ENCODE measurements at regions not wholly inside any gene's neighbourhood (a gene's known extent, or its start where the extent isn't known, plus 50 kb on each side); places are given as distances from the start of the nearest gene placed in this dataset.

- no peak for DNase-seq
Measured at GRCh38 chr15:69530991-69531664, 78.5 kb downstream of the RPLP1 start.

DNA sequence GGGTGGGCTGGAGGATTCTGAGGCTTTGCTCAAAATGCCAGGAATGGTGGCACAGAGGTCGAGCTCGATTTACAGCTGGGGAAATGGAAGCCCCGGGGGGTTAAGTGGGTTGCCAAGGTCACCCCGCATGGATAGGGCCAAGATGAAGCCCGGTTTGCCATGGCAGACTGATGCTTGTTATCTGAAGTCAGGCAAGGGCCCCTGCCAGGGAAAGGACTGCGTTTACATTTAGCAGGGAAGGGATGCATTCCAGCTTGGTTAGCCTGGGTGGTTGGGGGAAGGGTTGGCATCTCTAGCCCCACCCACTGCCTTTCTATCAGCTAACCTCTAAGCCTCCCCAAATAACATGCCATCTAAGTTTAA is 79.0 kb downstream of the RPLP1 start:
- no peak for DNase-seq

- no peak for DNase-seq
Measured at GRCh38 chr15:69532066-69532465, 79.4 kb downstream of the RPLP1 start.

DNA sequence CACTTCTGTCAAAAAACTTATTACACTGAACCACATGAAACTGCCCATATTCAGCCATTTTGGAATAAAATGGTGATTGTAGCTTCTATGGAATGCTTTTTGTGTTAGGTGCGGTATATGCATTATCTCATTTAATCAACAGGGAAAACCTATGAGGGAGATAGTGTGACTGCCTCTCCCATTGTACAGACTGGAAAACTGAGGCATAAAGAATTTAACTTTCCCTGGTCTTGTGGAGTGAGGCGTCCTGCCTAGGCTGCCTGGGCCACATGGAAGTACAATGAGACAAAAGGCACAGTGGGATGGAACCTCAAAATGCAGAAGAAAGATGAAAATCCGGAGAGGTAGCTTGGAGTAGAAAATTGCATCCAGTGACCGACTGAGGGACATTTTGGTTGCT is 80.2 kb downstream of the RPLP1 start:
- no peak for DNase-seq

DNA sequence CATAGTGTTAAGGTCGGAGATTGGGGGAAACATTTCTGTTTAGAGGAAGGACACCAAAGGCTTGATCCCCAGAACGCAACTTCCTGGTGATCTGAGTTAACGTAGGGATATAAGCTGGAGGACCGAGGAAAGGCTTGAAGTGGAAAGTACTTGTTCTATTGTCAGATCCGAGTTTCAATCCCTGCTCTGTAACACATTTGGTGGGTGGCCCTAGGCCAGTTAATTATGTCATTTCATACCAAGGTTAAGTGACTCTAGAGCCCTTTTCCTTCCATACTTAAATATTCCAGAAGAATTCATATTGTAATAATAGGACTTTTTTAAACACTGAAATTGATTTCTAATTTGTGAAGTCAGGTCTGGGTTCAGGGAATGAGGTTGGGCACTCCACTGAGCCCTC is 80.9 kb downstream of the RPLP1 start:
- DNase-seq, result no peak

DNA sequence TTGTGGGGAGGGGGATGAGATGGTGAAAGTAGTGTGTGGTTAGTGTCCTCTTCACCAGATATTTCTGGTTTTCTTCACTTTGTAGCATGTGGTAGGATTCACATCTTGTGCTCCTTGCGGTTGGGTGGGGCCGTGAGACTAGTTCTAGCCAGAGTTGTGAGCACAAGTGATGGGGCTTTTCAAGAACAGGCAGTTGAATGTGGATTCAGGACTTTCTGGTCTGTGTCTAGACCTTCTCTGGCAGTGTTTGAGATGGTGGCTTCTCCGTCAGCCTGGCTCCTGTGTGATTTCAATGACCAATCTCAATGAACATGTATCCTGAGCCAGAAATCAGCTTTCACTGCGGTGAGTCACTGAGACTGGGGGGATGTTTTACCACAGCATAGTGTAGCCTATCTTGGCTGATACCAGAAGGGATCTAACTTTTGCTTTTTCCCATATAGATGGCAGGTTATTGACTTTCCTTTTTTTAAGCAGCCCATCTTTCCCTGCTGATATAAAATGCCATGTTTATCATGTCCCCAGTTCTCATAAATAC is 82.6 kb downstream of the RPLP1 start:
- DNase-seq, result no peak

DNA sequence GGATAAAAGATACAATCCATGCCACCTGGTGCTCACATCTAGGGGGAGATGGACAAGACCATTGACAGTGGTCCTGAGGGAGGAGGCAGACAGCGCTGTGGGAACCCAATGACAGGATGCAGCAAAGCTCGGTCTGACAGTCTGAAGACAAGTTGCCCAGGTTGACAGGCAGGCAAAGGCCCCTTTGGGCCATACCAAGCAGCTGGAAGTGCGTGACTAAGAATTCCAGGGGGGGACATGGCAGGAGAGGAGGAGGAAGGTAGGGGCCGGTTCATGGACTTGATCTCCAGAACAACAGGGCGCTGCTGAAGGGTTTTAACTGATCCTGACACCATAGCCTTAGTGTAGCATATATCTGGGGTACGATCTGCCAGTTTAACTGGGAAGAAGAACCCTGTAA is 83.4 kb downstream of the RPLP1 start:
- DNase-seq, result no peak

DNA sequence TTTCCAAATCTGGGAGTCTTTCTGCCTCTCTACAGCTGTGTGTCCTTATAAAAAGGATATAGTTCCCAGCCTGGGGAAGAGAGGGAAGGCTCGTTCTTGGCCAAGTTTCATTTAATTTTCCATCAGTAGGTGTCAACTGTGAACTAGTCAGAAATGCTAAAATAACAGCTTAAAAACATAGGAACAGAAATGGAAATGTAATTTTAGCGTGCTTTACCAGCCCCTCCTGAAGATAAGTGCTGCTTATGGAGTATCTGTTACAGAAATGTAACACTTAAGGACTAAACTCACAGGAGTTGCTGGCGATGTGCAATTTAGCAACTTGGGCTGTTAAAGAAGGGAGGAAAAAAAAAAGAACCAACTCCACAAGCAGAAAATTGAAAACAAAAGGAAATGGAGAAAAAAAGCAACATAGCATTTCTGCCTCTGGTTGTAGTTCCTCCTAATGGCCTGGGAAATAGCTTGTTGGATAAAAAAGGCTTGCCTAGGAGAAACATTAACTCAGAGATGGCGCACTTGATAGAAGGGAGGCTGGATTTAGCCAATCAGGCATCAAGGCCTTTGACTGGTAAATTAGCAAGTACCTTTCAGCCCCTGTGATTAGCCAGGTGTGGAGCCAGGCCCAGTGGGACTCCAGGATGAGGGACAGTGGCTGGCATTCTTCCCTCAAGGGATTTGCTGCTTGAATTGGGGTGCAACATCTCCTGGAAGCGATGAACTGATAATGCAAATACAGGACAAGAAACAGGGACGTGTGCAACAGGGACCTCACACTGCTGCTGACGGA is 84.3 kb downstream of the RPLP1 start:
- DNase-seq, result no peak

GRCh38 chr15:69537901-69538300 is 85.3 kb downstream of the RPLP1 start:
- no peak for DNase-seq

- no peak for DNase-seq
Measured at GRCh38 chr15:69538379-69538778, 85.8 kb downstream of the RPLP1 start.

GRCh38 chr15:69539345-69539744 is 86.7 kb downstream of the RPLP1 start:
- no peak for DNase-seq

- DNase-seq, result no peak
Measured at GRCh38 chr15:69540622-69541021, 88.0 kb downstream of the RPLP1 start.

GRCh38 chr15:69542028-69542427 is 89.4 kb downstream of the RPLP1 start:
- DNase-seq, result no peak

DNA sequence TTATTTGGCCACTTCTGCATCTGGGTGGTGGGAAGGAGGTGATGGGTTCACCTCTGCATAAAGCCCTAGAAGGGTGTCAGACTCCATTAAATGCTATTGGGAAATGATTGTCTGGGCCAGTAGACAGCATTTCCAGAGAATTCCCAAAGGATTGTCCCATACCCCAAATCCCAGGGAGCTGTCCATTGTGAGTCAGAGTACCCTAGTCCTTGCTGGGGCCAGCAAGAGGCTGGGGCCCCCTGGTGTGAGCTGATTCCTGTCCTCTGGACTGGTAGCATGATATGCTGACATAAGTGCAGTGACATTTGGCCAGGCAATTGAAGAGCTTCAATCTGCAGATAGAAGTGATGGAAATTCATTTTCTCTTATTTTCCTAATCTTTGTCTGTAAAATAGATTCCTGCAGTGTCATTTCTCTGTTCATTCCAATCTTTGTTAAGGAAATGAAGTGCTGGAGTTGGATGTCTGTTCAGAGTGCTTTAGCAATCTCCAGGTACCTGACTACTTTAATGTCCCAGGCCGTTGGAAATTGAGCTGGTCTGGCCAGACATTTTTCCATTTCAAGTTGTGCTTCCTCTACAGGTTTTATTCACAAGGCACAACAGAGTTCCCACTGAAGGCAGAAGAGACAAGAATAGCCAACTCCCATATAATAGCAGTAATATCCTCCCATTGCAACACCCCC is 91.2 kb downstream of the RPLP1 start:
- DNase-seq, result no peak

DNA sequence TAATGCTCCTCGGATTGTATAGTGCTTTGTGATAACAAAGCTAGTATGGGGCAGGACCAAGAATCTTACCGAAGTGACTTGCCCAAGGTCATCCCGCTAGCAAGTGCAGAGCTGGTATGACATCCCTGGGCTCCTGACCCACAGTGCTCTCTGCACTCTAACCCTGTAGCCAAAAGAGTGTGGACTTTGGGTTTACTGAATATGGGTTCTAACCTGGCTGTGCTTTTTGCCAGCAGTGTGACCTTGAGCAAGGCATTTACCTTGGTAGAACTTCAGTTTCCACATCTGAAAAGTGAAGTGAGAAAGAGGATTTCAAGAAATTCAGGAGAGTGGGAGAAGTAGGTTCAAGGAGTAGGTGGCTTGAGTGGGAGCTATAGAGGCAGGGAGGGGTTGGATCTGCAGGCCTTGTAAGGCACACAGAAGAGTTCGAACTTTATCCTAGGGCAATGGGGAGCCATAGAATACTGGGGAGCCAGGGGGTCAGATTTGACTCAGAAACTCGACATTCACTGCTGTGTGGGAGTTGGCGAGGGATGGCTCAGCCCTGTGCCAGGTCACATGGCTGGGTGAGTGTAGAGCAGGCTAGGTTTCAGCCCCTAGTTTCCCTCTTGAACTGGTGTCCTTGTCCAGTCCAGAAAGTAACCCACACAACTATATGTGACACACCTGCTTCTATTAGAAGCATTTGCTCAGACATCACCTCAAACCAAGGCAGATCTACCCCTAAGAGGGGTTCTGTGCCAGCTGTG is 91.9 kb downstream of the RPLP1 start:
- no peak for DNase-seq

DNA sequence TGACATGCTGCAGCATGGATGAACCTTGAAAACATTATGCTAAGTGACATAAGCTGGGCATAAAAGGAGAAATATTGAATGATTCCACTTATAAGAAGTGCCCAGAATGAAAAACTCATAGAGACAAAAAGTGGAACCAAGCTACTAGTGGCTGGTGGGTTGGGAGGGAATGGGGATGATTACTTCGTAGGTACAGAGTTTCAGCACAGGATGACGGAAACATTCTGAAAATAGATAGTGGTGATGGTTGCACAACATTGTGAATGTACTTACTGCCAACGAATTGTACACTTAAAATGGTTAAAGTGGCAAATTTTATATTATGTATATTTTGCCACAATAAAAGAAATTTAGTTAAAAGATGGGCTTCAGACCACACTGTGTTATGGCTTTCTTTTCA is 93.6 kb downstream of the RPLP1 start:
- no peak for DNase-seq

GRCh38 chr15:69548395-69549180 is 96.0 kb downstream of the RPLP1 start:
- no peak for DNase-seq

- no peak for DNase-seq
Measured at GRCh38 chr15:69551391-69552056, 98.9 kb downstream of the RPLP1 start.

GRCh38 chr15:69552057-69552815 is 99.6 kb downstream of the RPLP1 start:
- DNase-seq, result no peak

GRCh38 chr15:69553686-69554085 is 101.1 kb downstream of the RPLP1 start:
- no peak for DNase-seq

Data from right lung (tissue), 2 donors.